ENCODE measurements at regions not wholly inside any gene's neighbourhood (a gene's known extent, or its start where the extent isn't known, plus 50 kb on each side); places are given as distances from the start of the nearest gene placed in this dataset.

GRCh38 chr4:33184657-33185290 is 2464.6 kb downstream of the PCDH7 start:
- ChIA-PET RAD21 (ENCODE audit: low non-redundant PET in 1 of 2, low total read pairs in 2 of 2, uncharacterized antibody in 2 of 2, unreplicated experiment in 2 of 2) (no interaction called here), CTCF (no interaction called here), POLR2A (no interaction called here)
- no peak for DNase-seq (ENCODE audit: low read depth, low spot score)
- no peaks in the 10 kb centered on the region for H4K20me1 ChIP-seq (ENCODE audit: insufficient read depth)
- no peaks in the 10 kb centered on the region for H3K36me3 ChIP-seq (ENCODE audit: control insufficient read depth in 1 of 2, insufficient read depth in 2 of 2, low read length in 2 of 2)
- H3K4me3 ChIP-seq (replicated peaks in 1 of 2; ENCODE audit: low read depth in 1 of 2, low read length in 2 of 2) = no peak overlapping the region
- no peak for TF ChIP-seq SRF (IDR thresholded peaks at IDR 0.05; ENCODE audit: low read depth)
- TF ChIP-seq FOSL1 (IDR thresholded peaks at IDR 0.05; ENCODE audit: low read depth) = no peak
- no peaks in the 10 kb centered on the region for H3K79me2 ChIP-seq (ENCODE audit: insufficient read depth, low read length)
- no peaks in the 10 kb centered on the region for H3K9me2 ChIP-seq (ENCODE audit: insufficient read depth)
- no peak for ATAC-seq
- intact Hi-C loops (cut with micrococcal nuclease) = no loop called here
- no peak overlapping the region for H3K9ac ChIP-seq (ENCODE audit: low read length)
- no peak overlapping the region for H3K27ac ChIP-seq (ENCODE audit: low read depth, low read length)
- H3K27me3 ChIP-seq (ENCODE audit: insufficient read depth, low read length) = no peaks in the 10 kb centered on the region
- no peak overlapping the region for H3K4me2 ChIP-seq (ENCODE audit: low read length)
- no peak overlapping the region for H2AFZ ChIP-seq (ENCODE audit: low read depth, low read length, poor library complexity, severe bottlenecking)
- H3K4me1 ChIP-seq (ENCODE audit: control insufficient read depth in 1 of 2, insufficient read depth in 2 of 2, low read length in 2 of 2) = no peaks in the 10 kb centered on the region
- no peaks in the 10 kb centered on the region for H3K9me3 ChIP-seq (ENCODE audit: control insufficient read depth in 1 of 2, insufficient read depth in 1 of 2, low read depth in 1 of 2, low read length in 2 of 2)
- no TSS peak for BruUV-seq (replicated peaks)

DNA sequence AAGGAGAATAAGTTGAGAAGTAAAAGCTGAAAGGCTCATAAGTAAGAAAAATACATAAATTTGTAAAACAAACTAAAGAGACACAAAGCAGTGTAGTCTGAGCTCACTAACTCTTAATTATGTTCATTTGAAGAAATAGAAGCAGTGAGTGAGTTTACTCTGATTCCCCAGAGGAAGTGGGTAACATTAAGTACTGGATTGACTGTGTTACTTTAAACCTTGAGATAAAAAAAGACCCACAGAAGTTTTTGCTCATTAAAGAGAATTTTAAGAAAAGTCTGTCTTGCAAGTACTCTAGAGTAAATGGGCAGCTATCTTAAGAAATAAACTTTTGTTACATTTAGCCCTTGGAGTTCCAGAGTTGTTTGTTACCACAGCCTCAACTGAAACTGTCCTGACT is 2466.9 kb downstream of the PCDH7 start:
- H3K4me3 ChIP-seq (replicated peaks in 1 of 2; ENCODE audit: low read depth in 1 of 2, low read length in 2 of 2) = no peak overlapping the region
- H3K27me3 ChIP-seq (ENCODE audit: insufficient read depth, low read length) = no peaks in the 10 kb centered on the region
- H4K20me1 ChIP-seq (ENCODE audit: insufficient read depth) = no peaks in the 10 kb centered on the region
- H3K36me3 ChIP-seq (ENCODE audit: control insufficient read depth in 1 of 2, insufficient read depth in 2 of 2, low read length in 2 of 2) = no peaks in the 10 kb centered on the region
- H3K27ac ChIP-seq (ENCODE audit: low read depth, low read length) = no peak overlapping the region
- no TSS peak for BruUV-seq (replicated peaks)
- POLR2A ChIA-PET = no interaction called here
- no peaks in the 10 kb centered on the region for H3K4me1 ChIP-seq (ENCODE audit: control insufficient read depth in 1 of 2, insufficient read depth in 2 of 2, low read length in 2 of 2)
- CTCF ChIA-PET = no interaction called here
- DNase-seq (ENCODE audit: low read depth, low spot score) (no peak), ATAC-seq (no peak)
- RAD21 ChIA-PET (ENCODE audit: low non-redundant PET in 1 of 2, low total read pairs in 2 of 2, uncharacterized antibody in 2 of 2, unreplicated experiment in 2 of 2) = no interaction called here
- H3K9me2 ChIP-seq (ENCODE audit: insufficient read depth) = no peaks in the 10 kb centered on the region
- H3K79me2 ChIP-seq (ENCODE audit: insufficient read depth, low read length) = no peaks in the 10 kb centered on the region
- intact Hi-C loops (cut with micrococcal nuclease) = no loop called here
- H3K9me3 ChIP-seq (ENCODE audit: control insufficient read depth in 1 of 2, insufficient read depth in 1 of 2, low read depth in 1 of 2, low read length in 2 of 2) = no peaks in the 10 kb centered on the region
- H2AFZ ChIP-seq (ENCODE audit: low read depth, low read length, poor library complexity, severe bottlenecking) = no peak overlapping the region
- H3K4me2 ChIP-seq (ENCODE audit: low read length) = no peak overlapping the region
- TF ChIP-seq CTCF (IDR thresholded peaks at IDR 0.05 in 2 of 3, conservative IDR thresholded peaks at IDR 0.05 in 1 of 3; ENCODE audit: borderline replicate concordance in 1 of 3, insufficient read depth in 1 of 3, low read depth in 2 of 3, low read length in 2 of 3) (no peak), FOSL1 (IDR thresholded peaks at IDR 0.05; ENCODE audit: low read depth) (no peak), POLR2AphosphoS5 (IDR thresholded peaks at IDR 0.05; ENCODE audit: low read depth, low read length) (no peak)
- H3K9ac ChIP-seq (ENCODE audit: low read length) = no peak overlapping the region

Data from HCT116 (cell line).